Activated CD4-positive, alpha-beta T cell treated with anti-CD3 and anti-CD28 coated beads, Interleukin-2, amount 50 U/mL, for 48 hours (primary cell): ENCODE measurements at regions not wholly inside any gene's neighbourhood (a gene's known extent, or its start where the extent isn't known, plus 50 kb on each side); places are given as distances from the start of the nearest gene placed in this dataset.
"Not testable (repeated sequence)": the region's sequence is repeated elsewhere in the genome, so short reads cannot be mapped to it uniquely, and the experiment has no call there.

ENCODE experiments used
- DNase-seq, 2 experiments: peaks; one replicate each; pipeline ENCODE4 v3.0.0-alpha.2; 2020

DNA sequence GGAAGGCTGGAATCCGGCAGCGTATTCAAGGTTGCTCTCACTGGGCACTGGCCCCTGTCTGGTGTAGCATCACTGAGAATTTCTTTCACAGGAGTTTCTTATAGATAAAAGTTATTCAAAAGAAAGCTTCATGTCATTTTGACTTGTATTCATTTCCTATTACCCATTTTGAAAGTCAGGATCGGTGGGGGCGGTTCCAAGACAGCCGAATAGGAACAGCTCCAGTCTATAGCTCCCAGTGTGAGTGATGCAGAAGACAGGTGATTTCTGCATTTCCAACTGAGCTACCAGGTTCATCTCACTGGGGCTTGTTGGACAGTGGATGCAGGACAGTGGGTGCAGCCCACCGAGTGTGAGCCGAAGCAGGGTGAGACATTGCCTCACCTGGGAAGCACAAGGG is 51.5 kb upstream of the CDC42EP3 start:
- not testable (repeated sequence) for DNase-seq

DNA sequence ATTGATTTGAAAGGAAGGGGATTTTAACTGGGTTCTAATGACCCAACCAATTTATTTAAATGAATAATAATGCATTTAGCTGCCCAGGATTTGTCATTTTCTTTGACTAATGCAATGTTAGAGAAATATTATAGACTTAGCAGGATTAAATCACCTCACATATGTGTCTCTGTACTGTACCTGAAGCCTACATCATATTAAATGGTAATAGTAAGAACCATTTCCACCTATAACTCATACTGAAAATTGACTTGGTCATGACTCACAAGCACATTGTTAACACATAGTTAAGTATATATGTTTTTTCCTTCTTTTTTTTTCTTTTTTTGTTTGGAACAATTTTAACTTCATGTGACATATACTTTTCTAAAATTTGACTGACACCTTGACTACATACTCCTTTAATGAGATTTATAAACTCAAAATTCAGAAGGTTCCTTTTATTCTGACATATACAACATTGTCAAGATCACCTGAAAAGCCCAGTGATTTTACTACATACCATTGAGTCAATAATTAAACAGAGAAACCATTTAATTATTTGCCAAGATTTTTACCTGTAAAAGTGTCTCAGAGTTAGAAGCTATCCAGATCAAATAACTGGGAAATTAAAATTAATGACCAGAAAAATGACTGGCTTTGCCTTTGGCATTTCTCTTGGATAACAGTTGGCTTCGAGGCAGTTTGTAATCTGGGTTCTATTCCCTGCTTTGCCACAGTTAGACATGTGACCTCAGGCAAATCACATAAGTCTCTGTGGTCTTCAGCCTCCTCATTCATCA is 58.8 kb upstream of the CDC42EP3 start:
- no peak for DNase-seq

DNA sequence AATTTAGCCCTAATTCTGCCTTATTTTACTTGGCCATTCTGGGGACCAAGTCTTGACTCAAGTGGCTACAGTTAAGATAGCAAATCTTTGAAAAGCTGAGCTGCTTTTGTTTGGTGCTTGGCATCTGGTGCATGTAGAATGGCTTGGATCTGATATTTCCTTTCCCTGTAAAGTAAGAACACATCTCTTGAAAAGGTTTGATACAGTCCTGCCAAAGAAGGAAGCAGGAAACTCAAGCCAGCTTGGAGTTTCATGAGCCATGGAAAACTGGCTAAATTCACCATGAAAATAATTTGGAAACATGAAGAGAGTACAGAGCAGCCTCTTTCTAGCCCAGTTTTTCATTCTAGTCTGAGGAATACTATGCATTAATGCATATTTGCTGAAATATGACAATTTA is 61.0 kb upstream of the CDC42EP3 start:
- not testable (repeated sequence) for DNase-seq

DNA sequence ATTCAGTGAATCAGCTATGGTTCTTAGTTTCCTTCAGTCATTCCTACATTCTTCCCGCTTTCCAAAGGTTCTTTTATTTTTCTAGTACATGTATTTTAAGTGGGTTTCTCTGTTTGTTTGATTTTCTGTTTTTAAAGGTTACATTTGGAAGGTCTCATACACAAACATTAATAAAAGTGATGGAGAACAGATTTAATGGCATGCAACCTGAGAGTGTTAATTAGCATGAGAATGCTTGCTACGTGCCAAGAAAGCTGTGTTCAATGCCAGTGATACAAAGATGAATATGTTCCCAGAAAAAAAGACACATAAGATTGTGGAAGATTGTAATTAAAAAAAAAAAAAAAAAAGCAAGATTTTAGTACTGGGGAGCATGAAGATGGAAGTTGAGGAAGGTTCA is 61.8 kb upstream of the CDC42EP3 start:
- no peak for DNase-seq

DNA sequence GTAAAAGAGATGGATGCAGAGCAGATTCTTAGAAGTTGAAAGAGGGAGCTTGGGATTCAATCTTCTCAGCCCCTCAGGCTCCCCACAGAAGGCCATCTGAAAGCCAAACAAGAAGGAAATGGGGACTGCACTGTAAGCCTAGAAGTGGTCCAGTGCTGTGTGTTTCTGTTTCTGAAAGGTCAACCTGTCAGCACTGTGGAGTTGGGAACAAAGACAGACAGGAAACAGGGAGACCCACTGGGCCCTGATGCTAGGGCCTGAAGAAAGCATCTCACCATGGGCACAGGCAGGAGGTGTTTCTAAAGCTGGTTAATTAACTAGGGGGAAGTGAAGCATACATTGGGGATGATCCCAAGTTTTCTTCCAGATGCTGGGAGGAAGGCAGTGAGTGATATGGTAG is 62.5 kb upstream of the CDC42EP3 start:
- DNase-seq = not testable (repeated sequence)

DNA sequence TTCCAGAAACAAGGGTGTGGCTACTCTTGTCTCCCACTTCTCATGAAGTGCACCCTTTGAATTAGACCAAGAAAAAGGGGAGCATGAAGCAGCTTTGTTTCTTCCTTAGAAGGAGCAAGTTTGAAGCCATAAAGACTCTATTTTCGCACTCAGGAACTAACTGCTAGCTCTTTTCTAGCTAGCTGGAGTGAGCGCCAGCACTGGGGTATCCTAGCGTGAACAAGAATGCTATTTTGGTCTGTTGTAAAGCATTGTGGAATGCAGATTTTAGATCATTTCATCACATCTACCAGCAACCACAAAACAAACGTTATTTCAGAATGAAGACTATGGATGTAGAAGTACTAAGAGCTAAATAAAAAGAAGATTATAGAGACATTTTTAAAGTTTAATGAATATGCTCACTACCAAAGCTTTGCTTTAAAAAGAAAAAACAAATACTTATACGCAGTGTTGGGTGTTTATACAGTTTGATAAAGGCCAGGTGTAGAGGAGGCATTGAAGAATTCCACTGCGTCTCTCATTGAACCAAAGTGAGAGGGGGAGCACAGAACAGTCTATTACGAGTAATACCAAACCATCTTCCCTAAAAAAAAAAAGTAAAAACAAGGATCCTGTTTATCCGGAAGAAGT is 63.6 kb upstream of the CDC42EP3 start:
- not testable (repeated sequence) for DNase-seq

DNA sequence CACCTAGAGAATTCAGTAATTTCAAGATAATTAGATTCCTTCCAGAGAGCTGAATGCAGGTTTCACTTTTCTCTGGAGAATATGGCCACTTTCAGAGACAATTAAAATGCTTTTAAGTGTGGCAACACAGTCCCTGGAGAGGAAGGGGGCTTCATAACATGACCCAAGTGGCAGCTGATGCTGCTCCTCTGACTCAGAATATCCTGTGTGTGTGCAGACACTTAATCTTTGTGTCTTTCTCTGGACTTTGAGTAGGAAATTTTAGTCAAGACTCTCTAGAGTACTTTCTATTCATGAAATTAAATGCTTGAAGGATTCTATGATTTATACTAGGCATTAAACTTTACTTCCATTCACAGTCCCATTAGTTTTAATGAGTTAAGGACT is 64.1 kb upstream of the CDC42EP3 start:
- DNase-seq = not testable (repeated sequence)

GRCh38 chr2:37737507-37737906 is 66.1 kb upstream of the CDC42EP3 start:
- no peak for DNase-seq

DNA sequence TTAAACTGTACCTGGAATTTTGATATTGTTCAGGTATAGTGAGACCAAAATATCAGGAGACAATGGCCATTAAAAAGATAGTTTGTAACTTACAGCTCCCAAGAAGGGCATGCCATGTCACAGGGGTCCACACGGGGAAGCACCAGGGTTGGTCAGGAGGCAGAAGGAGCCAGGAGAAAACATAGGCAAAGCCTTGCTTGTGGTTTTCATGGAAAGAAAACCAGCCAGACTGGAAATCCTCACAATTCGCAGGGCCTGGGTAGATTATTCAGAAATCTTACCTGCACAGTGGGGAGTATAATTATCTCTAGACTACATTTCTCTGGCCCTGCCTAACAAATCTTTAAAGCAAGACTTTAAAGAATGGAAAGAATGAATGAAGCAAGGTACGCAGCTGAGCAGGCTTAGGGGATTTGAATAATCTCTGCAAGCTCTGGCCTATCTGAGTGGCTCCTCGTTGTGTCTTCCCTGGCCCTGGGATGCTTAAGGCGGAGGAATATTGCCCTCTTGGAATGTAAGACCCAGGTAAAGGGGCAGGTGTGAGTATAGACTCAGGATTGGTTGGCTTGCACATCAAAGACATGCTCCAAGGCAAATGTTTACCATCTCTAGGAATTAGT is 66.9 kb upstream of the CDC42EP3 start:
- DNase-seq = no peak

DNA sequence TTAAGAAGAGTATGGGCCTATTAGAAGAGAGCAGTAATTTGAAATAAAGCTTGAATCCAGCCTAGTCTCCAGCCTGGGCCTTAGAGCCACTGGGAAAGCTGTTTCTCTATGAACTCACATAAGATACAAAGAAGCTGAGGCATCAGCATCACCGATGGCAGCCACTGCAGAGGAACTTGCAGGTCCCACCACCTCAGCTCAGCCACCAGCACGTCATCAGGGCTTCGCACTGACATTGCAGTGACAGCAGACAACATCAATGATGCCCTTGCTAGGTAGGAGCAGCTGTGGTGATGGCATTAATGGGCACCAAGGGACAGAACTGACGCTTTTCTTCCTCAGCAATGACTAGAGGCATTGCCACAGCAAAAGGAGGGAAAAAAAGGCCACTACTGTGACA is 67.7 kb upstream of the CDC42EP3 start:
- no peak for DNase-seq

DNA sequence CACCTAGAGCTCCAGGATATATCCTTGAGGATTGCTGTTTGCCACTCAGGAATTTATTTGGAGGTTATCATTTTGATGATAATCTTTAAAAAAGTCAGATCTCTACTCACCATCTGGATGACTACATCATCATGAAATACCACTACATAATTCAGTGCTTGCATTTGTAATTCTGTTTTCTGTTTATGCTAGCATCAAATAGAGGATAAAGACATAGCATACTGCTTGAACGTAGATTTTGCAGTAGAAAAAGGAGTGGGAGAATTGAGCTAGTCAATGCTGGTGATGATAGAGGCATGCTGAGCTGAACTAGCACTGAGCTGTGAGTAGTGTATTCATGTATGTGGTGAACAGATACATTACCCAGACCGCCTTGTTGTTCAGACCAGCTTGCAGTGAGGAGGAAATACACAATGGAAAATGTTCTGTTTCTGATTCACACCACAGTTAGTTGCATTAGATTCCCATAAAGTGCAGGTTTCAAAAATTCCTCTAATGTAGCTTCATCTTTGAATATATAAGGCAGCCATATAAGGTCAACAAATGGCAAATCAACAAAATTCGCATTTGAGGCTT is 68.8 kb upstream of the CDC42EP3 start:
- no peak for DNase-seq

- DNase-seq = no peak
Measured at GRCh38 chr2:37742286-37742685, 70.8 kb upstream of the CDC42EP3 start.

DNA sequence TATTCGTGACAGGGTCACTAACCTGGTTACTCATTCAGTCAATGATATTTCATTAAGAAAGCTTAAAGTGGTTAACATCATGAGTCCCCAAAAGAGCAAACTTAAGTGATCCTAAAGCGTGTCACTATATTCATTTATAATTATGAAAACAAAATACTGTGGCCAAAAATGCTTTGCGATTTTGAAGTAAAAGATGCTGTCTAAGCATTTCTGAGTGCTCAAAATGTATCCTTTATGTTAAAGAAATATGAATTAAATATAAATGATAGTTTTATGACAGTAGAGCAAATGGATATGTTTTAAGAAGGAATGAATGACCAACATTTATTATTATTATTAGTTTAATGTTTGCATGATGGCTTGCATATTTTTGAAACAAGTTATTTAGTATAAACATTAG is 72.6 kb upstream of the CDC42EP3 start:
- no peak for DNase-seq

DNA sequence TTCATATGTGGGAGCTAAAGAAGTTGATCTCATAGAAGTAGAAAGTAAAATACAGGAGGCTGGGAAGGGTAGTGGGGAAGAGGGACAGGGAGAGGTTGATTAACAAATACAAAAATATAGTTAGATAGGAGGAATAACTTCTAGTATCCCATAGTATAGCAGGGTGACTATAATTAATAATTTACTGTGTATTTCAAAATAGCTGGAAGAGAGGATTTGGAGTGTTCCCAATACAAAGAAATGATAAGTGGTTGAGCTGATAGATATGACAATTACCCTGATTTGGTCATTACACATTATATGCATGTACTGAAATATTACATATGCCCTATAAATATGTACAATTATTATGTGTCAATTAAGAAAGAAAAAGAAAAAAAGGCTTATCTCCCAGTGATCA is 73.5 kb upstream of the CDC42EP3 start:
- not testable (repeated sequence) for DNase-seq

DNA sequence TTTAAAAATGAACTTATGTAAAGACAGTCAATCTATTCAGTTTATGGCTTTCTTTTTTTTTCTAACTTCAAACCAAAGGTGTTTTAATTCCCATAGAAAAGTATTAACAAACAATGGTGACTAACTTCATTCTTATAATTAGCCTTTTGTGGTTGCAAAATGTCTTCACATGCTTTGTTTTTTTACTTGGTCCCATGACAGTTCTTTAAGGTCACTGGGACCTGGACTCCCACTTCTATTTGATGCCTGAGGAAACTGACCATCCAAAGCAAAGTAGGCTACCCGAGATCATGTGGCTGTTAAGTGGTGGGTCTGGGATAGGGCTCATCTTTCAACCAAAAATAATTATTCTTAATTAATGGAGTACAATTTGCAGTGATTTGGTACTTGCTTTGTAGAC is 74.6 kb upstream of the CDC42EP3 start:
- not testable (repeated sequence) for DNase-seq

DNA sequence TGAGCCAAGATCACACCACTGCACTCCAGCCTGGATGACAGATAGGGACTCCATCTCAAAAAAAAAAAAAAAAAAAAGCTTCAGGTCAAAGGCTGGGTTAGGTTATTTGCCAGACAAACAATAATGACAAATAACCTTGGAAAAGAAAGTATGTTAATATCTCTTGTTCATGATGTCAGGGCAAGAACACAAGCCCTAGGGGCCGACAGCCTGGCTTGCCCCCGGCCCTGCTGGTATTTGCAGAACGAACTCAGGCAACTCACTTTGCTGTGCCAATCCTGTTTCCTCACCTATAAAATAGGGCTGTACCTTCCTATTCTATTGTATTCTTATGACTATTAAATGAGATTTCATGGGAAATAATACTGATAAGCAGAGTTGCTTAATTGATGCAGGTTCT is 75.4 kb upstream of the CDC42EP3 start:
- no peak for DNase-seq

DNA sequence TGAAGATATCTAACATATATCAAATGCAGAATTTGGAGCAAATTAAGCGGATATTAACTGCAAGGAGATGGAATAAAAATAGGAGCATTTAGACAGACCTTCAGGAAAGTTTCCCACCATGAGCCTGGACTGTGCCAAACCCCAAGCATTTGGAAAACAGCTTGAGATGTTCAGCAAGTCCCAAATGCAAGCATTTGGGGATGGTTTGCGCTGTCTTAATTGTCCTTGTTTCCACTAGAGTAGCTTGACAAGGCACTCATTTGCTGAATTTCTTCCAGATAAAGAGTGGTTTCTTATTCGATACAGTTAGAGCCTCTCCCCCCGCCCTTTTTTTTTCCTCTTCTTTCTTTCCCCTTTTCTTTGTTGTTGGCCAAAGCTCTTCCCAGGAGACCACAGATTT is 77.1 kb upstream of the CDC42EP3 start:
- no peak for DNase-seq

GRCh38 chr2:37750286-37750685 is 78.8 kb upstream of the CDC42EP3 start:
- not testable (repeated sequence) for DNase-seq

DNA sequence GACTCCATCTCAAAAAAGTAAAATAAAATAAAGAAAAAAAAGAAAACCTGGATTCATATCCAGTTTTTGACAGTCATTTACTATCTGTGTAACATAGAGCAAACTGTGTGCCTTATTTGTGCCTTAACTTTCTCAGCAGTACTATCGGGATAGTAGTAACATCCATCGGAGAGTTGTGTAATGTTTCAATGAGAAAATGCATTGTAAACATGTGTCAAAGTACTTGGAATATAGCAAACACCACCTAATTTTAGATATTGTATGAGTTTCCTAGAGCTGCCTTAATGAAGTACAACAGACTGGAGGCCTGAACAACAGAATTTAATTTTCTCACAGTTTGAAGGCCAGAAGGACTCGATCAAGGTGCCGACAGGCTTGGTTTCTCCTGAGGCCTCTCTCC is 81.3 kb upstream of the CDC42EP3 start:
- no peak for DNase-seq

DNA sequence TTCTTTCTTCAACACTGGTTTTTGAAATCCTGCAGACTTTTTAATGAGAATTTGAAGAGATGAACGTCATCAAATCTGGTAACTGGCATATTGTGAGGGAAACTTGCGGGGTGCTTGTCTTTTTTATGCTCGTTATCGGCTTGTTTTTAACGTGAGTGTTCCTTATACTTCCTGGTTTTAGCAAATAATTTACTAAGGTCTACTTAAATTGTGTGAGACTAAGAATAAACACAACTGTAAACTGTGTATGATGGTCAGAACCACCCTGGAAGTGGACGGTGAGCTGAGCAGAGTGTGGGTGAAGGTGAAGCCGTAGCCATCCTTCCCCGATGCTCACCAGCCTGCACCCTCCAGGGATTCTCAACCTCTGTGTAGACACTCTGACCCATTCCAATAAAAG is 82.3 kb upstream of the CDC42EP3 start:
- no peak for DNase-seq

DNA sequence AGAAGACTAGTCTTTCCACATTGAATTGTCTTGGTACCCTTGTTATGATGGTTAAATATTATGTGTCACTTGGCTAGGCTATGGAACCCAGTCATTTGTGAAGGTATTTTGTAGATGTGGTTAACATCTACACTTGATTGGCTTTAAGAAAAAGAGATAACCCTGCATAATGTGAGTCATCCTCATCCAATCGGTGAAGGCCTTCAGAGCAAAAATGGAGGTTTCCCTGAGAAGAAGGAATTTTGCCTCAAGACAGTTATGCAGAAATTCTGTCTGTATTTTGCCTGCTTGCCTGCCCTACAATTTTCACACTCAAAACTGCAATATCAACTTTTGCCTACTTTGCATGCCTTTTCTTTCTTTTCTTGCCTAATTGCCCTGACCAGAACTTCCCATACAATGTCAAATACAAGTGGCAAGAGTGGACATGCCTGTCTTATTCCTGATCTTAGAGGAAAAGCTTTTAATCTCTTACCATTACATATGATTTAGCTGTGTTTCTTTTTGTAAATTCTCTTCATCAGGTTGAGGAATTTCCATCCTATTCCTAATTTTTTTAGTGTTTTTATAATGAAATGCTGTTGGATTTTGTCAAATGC is 84.6 kb upstream of the CDC42EP3 start:
- not testable (repeated sequence) for DNase-seq

GRCh38 chr2:37757456-37757855 is 86.0 kb upstream of the CDC42EP3 start:
- not testable (repeated sequence) for DNase-seq

DNA sequence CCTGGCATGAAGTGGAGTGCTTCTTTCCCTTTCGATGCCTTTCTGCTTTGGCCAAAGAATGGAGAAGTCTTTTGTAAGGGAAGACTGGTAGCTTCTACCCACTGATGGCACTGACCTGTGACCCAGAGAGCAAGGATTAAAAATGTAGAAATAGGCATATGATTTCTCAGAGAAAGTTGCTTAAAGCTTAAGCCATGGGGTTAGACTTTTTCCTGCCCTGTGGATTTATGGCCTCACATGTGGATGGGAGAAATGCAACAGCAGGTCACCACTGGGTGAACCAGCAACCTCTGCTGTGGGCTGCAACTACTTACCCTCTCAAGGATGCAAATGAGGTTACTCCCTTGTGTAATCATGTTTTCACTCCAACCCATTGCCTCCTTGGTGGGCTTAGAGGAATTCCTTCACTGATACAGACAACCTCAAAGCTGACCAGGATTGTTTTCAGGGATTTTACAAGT is 86.7 kb upstream of the CDC42EP3 start:
- DNase-seq = not testable (repeated sequence)
